ENCODE measurements at regions not wholly inside any gene's neighbourhood (a gene's known extent, or its start where the extent isn't known, plus 50 kb on each side); places are given as distances from the start of the nearest gene placed in this dataset.
A peak's percentile ranks its signal among the peaks of the same experiment; 100 is the strongest.
"Not testable (repeated sequence)": the region's sequence is repeated elsewhere in the genome, so short reads cannot be mapped to it uniquely, and the experiment has no call there.

DNA sequence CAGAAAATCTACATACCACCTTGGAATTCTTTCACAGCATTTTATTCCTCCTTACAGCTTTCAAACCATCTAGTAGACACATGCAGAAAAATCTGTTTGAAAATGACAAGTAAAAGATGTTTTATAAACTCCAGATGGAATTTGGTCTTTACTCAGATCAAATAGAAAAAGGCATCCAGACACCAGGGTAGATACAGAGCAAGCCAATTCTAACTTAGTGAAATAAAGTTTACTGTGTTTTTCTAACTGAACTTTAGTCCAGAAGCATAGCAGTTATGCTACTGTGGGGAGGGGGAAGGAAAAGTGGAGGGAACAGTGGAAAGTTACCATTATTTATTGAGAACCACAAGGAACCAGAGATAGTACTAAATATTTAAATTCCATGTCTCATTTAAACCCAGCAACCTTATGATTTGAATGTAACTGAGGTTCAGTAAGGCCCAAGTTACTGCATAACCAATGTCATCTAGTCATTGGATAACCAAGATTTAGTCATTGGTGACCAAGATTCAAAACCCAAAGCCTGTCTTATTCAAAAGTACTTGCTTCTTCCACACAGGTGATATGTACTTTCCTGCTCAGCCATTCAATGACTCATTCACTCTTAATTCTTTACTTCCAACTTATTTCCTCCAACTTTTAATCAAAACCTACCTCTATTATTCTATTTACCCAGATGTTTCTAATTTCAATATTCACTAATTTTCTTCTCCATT is 57.7 kb downstream of the RAD51AP2 start:
- no peak for DNase-seq

DNA sequence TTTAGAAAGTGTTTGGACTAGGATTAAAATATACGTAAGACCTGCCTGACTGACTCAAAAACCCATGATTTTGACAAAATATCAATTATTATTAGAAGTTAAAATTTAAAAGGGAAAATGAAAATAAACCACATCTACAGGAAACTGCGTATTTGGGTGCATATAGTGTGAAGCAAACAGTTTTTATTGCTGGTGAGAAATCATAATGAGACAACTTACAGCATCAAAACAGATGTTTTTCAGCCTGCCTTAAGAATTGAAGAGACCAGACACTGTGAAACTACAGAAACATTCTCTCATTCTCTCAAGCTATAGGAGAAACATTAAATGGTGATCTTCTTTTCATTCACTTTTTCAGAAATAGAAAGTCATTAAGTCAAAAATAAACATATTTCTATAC is 62.9 kb downstream of the RAD51AP2 start:
- no peak for DNase-seq

DNA sequence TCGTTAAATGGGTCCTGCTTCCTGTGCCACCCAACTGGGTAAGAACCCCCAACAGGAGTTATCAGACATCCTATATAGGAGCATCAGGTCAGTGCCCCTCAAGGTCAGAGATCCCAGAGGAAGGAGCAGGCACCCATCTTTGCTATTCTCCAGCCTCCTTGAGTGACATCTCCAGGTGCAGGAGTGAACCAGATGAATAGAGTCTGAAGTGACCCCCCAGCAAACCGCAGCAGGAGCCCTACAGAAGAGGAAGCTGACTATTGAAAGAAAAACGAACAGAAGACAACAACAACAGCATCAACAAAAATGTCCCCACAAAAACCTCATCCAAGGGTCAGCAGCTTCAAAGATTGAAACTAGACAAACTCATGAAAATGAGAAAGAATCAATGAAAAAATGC is 72.0 kb downstream of the RAD51AP2 start:
- not testable (repeated sequence) for DNase-seq

DNA sequence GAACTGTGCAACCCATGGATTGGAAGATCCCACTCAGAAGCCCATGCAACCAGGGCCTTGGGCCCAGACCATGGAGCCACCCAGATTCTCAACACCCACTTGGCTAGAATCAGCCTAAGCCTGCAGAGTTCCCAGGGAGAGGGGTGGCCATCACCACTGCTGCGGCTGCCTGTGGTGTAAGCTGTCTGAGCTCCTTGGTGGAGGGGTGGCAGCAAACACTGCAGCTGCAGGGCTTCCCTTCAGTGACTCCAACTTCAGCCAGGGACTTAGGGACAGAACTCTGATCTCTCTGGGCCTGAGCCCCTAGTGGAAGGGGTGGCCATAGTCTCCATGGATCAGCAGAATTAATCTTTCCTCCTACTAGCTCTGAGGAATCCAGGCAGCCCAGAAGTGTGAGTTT is 72.5 kb downstream of the RAD51AP2 start:
- DNase-seq, result no peak

DNA sequence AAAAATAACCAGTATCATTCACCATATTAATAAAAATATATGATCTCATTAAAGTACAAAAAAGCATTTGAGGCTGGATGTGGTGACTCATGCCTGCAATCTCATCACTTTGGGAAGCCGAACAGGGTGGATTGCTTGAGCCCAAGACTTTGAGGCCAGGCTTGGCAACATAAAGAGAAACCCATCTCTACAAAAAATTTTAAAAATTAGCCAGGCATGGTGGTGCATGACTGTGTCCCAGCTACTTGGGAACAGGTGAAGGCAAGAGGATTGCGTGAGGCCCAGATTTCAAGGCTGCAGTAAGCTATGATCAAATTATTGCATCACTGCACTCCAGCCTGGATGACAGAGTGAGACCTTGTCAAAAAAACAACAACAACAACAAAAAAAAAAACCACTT is 75.9 kb downstream of the RAD51AP2 start:
- DNase-seq, result no peak

- no peak for DNase-seq
Measured at GRCh38 chr2:17441790-17442189, 76.5 kb downstream of the RAD51AP2 start.

DNA sequence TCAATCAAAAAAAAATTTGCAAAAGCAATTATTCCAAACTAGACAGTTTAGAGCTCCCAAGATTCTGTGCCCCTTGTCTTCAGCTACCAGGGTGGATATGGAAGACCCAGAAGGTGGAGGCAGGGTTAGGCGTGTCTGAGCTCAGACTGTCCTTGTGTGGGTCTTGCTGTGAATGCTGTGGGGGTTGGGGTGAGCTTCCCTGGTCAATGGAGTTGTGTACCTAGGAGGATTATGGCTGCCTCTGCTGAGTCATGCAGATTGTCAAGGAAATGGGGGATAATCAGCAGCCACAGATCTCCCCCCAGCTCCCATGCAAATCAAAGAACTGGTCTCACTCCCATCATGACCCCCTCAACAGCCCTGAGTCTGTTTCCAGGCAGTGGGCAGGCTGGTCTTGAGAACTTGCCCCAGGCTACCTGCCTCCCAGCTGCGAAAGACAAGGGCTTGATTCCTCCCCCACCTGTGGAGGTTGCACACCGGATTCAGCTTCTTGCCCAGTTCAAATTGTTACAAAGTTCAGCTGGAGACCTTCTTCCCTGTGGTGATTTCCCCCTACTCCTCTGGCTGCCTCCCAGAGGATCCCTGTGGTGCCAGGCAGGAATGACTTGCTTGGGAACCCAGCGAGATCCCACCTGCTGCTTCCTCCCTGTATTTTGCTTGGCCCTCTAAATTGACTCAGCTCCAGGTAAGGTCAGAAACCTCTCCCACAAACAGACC is 77.0 kb downstream of the RAD51AP2 start:
- no peak for DNase-seq

DNA sequence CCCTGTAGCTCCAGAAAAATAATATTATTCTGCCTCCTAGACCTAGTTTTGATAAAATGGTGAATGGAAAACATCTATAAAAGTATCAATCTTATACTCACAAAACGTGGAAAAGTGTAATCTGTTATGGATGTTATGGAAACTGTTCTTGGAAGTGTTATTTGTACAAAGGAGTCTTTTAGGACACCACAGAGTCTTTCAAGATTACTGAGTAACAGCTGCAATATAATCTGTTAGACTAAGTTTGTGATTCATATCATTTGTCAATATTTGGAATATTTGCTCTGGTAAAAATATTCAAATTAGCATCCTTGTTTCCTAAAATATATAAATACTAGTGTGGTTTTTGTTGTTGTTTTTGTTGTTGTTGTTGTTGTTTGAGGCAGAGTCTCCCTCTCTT is 87.9 kb downstream of the RAD51AP2 start:
- no peak for DNase-seq

GRCh38 chr2:17429130-17429529 is 89.1 kb downstream of the RAD51AP2 start:
- DNase-seq, result peak; percentile 6

GRCh38 chr2:17427401-17427800 is 90.8 kb downstream of the RAD51AP2 start:
- no peak for DNase-seq

DNA sequence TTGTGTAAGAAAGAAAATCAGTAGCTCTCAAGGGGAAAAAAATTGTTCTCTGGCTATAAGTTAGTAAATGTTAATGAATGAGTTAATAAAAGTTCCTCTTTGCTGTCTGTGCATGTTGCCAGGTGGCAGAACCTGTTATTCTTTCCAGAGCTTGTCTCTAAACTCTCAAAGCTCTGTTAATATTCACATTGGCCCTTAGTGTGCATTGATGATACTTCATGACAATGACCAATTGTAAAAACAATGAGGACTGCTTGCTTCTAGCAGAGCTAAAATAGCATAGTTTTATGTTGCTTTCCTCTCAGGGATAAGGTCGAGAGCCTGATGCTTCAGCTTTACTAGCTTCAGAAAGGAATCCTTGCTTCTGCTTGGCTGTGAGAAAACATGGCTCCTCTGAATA is 91.5 kb downstream of the RAD51AP2 start:
- no peak for DNase-seq

DNA sequence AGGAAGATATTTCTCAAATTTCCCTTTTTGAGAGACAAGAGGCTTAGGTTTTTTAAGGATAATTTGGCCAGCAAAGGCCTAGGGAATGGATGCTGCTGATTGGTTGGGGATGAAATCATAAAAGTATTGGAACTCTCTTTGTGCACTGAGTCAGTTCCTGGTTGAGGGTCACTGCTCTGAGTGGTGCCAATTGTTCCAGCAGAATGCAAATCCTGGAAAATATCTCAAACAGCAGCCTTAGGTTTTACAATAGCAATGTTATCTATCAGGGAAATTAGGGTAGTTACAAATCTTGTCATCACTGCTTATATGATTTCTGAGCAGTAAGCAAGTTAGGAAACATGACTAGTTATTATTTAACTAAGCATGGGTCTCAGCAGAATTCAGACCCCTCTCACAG is 96.2 kb downstream of the RAD51AP2 start:
- DNase-seq, result no peak

GRCh38 chr2:17416884-17417391 is 101.3 kb downstream of the RAD51AP2 start:
- no peak for DNase-seq

DNA sequence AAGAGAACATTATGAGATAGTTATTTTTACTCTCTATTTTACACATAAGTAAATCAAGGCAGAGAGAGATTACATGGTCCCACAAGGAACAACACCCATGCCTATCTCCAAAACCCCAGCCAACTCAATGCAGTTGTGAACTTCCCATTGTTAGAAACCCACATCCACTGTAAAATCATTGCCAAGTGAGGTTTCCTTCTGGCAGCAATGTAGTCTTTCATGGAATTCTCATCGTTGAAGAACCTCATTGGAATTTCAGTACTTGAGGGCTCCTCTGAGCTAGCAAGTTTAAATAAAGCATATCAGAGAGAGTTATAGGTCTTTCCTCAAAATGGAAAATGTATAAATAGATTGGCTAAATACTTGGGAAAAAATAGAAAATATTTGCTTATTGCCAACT is 105.2 kb downstream of the RAD51AP2 start:
- no peak for DNase-seq

DNA sequence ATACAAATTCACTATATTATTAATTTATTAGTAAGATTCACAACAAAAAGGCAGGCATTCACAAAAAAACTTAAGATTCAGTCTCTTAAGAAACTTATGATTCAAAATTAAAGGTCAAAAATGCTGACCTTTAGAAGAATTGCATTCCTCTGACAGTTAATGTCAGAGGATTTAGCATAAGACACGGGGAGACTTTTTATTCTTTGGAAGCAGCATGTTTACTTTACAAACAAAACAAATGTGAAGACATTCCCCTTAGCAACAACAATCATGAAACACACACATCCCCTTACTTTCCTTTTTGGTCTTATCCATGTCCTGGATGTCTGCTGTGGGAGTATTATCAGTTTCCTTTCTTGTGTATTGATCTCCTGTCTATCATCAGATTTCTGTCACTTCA is 117.1 kb downstream of the RAD51AP2 start:
- no peak for DNase-seq

DNA sequence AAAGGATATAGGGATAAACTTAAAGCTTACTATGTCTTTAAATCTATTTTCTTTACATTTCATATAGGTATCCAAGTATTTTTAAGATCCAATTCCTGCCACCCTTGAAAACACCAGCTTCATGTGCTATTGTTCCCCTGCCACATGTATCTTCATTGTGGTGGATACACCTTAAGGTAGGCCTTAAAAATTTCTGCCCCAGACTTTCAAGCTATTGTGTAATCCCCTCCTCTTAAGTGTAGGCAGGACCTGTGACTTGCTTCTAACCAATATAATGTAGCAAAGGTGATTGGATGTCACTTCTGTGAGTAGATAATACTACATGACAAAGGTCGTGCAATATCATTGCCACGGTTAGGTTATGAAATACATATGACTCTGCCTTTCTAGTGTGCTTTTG is 119.5 kb downstream of the RAD51AP2 start:
- no peak for DNase-seq

DNA sequence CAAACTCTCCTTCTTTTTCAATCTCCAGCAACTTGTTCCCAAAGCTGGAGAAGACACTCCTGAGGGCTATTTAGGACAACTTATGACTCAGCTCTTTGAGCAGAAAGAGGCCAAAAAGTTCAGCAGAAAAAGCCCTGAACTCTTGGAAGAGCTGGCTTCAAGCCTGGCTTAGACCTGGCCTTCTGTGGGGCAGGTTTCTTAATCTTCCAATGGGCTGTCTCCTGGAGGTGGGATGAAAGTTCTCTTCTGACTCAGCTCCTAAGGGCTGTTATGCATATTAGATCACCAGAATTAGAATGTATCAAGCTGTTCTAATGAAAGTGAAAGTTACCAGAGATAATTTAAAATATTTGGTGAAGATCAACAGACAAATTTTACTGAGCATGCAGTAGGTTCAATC is 129.4 kb downstream of the RAD51AP2 start:
- DNase-seq, result no peak

- no peak for DNase-seq
Measured at GRCh38 chr2:17387591-17387990, 130.6 kb downstream of the RAD51AP2 start.

DNA sequence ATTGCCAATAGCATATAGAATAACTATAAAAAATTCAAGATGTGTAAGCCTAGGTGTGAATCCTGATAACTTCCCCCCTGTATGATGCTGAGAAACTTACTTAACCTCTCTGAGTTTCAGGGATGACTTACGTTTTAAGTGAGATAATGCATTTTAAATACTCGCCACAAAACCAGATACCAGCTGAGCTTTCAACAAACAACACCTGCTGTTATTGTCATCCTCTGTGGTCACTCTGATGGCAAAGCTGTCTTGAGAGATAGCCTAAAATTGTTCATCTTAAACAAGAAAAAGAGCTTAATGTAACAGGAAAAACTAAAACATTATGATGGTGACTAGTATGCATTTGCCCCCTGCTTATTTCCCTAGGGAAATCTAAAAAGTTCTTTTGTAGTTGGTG is 131.5 kb downstream of the RAD51AP2 start:
- DNase-seq, result no peak

DNA sequence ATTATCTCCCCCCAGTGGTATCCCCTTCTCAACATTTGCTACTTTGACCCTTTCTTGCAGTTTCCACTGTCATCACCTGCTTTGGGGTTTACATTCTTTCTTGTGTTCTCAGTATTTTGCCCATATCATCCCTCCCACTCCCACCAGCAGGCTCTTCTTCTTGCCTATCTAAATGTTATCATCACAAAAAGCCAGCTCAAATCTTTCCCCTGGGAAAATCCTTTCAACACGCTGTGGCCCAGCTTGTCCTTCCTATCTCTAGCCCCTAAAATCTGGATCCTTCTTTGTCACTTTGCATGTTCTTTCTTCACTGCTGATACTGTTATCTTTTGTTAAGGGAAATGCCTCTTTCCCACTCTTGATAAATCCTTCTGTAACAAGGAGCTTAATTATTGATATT is 138.2 kb downstream of the RAD51AP2 start:
- DNase-seq, result no peak

GRCh38 chr2:17375262-17375661 is 143.0 kb downstream of the RAD51AP2 start:
- no peak for DNase-seq

DNA sequence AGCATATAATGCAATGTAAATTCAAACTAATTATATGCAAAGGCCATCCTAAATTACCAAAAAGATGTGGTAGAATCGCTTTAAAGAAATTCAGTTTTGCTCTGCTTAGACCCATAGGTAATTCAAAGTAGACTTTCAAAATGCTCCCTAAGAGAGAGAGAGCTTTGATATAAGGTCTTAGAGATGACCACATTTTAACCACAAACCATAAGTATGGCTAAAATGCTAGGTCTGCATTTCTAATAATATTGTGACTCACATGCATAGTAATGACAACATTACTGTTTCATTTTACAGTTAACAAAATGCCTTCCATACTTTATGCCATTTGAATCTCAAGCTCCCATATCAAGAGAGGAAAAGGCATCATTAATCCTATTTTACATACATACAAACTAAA is 144.5 kb downstream of the RAD51AP2 start:
- no peak for DNase-seq

- no peak for DNase-seq
Measured at GRCh38 chr2:17373041-17373440, 145.2 kb downstream of the RAD51AP2 start.

GRCh38 chr2:17363846-17364245 is 154.4 kb downstream of the RAD51AP2 start:
- DNase-seq, result no peak

DNA sequence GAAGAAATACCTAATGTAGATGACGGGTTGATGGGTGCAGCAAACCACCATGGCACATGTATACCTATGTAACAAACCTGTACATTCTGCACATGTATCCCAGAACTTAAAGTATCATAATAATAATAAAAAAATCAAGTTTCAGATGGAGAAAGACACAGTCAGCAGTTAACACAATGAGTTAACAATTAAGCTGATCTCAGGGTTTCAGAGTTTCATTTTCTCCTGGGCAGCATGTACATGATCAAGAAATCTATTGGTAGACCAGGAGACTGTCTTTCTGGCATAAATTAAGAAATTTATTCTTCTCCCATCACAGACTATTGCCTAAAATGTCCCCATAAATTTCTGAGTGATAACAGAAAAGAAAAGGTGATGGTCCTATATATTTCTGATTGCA is 155.3 kb downstream of the RAD51AP2 start:
- DNase-seq, result no peak
